GM23338 (cell line): ENCODE measurements at regions not wholly inside any gene's neighbourhood (a gene's known extent, or its start where the extent isn't known, plus 50 kb on each side); places are given as distances from the start of the nearest gene placed in this dataset.

Source experiments
- ATAC-seq: fragments of 200-7000 bp; cut with Tn5 transposase; 3 replicates; pipeline ENCODE4 v1.9.1; 2020
- DNase-seq: peaks from one replicate; pipeline ENCODE4 v3.0.0-alpha.2; 2015; ENCODE audit warnings: low spot score
- H2AFZ ChIP-seq: fragments of 200-600 bp; sonication (generic); 2 replicates; pipeline ENCODE4 v1.8.0; 2016; ENCODE audit warnings: antibody characterized with exemption, mild to moderate bottlenecking, moderate library complexity
- H3F3A ChIP-seq: fragments of 200-600 bp; sonication (generic); replicated peaks from 2 replicates; pipeline ENCODE4 v1.8.0; 2017; ENCODE audit warnings: antibody characterized with exemption, mixed run types, low read depth
- H3K27ac ChIP-seq: fragments of 200-600 bp; sonication (generic); 2 replicates; pipeline ENCODE4 v1.6.1; 2016; ENCODE audit warnings: low read depth
- H3K27me3 ChIP-seq: fragments of 200-600 bp; sonication (generic); 2 replicates; pipeline ENCODE4 v1.8.0; 2016; ENCODE audit warnings: mild to moderate bottlenecking, mixed run types, moderate library complexity; ENCODE audit not compliant: insufficient read depth
- H3K36me3 ChIP-seq: fragments of 200-600 bp; sonication (generic); 2 replicates; pipeline ENCODE4 v1.8.0; 2016; ENCODE audit warnings: mild to moderate bottlenecking; ENCODE audit not compliant: insufficient read depth
- H3K4me1 ChIP-seq: fragments of 200-600 bp; sonication (generic); 2 replicates; pipeline ENCODE4 v1.8.0; 2016; ENCODE audit warnings: mild to moderate bottlenecking, moderate library complexity; ENCODE audit not compliant: insufficient read depth
- H3K4me2 ChIP-seq: fragments of 200-600 bp; sonication (generic); 2 replicates; pipeline ENCODE4 v1.7.1; 2017; ENCODE audit warnings: mixed run types
- H3K4me3 ChIP-seq: fragments of 200-600 bp; sonication (generic); 2 replicates; pipeline ENCODE4 v1.6.1; 2016; ENCODE audit warnings: mixed run types
- H3K79me2 ChIP-seq: fragments of 200-600 bp; sonication (generic); replicated peaks from 2 replicates; pipeline ENCODE4 v1.8.0; 2017; ENCODE audit warnings: mild to moderate bottlenecking; ENCODE audit not compliant: insufficient read depth
- H3K9me2 ChIP-seq: fragments of 200-600 bp; sonication (generic); 2 replicates; pipeline ENCODE4 v1.8.0; 2017; ENCODE audit not compliant: insufficient read depth
- H4K20me1 ChIP-seq: fragments of 200-600 bp; sonication (generic); replicated peaks from 2 replicates; pipeline ENCODE4 v1.8.0; 2017; ENCODE audit warnings: mild to moderate bottlenecking; ENCODE audit not compliant: insufficient read depth
- H3K27ac Mint-ChIP-seq: 2 replicates; pipeline ENCODE4 v1.8.0; 2020; ENCODE audit warnings: inconsistent platforms, mild to moderate bottlenecking, moderate library complexity, mixed read lengths
- H3K27me3 Mint-ChIP-seq: 3 replicates; pipeline ENCODE4 v1.8.0; 2022; ENCODE audit warnings: low read depth, mild to moderate bottlenecking, moderate library complexity, mixed read lengths, inconsistent platforms; ENCODE audit not compliant: insufficient read depth, poor library complexity
- H3K36me3 Mint-ChIP-seq: 3 replicates; pipeline ENCODE4 v1.8.0; 2021; ENCODE audit warnings: low read depth, mild to moderate bottlenecking, inconsistent platforms, moderate library complexity, mixed read lengths
- H3K4me1 Mint-ChIP-seq: 3 replicates; pipeline ENCODE4 v1.8.0; 2020; ENCODE audit warnings: mild to moderate bottlenecking, inconsistent platforms, mixed read lengths
- H3K4me3 Mint-ChIP-seq: 3 replicates; pipeline ENCODE4 v1.8.0; 2021; ENCODE audit warnings: moderate library complexity, mild to moderate bottlenecking, inconsistent platforms, mixed read lengths
- H3K9me3 Mint-ChIP-seq: 3 replicates; pipeline ENCODE4 v1.8.0; 2020; ENCODE audit warnings: moderate library complexity, mild to moderate bottlenecking, inconsistent platforms, mixed read lengths
- CREB1 ChIP-seq: fragments of 250-450 bp; sonication (Bioruptor Pico); IDR thresholded peaks from 2 replicates; pipeline ENCODE4 v1.5.0; 2020; ENCODE audit warnings: low read depth, mild to moderate bottlenecking, moderate library complexity
- CTCF ChIP-seq, 2 experiments: fragments of 200-600 bp in 1 of 2; sonication (generic) in 1 of 2; conservative IDR thresholded peaks; 2 replicates each; pipeline versions ENCODE4 v1.5.1 to v1.6.1; 2016 to 2017; ENCODE audit warnings: antibody characterized with exemption in 2 of 2, low read depth in 2 of 2, mild to moderate bottlenecking in 2 of 2, moderate library complexity in 1 of 2
- EZH2 ChIP-seq: fragments of 200-600 bp; sonication (generic); IDR thresholded peaks from one replicate; pipeline ENCODE4 v1.8.0; 2017; ENCODE audit warnings: antibody characterized with exemption, mild to moderate bottlenecking, low read depth; ENCODE audit not compliant: unreplicated experiment
- EZH2phosphoT487 ChIP-seq: fragments of 200-600 bp; sonication (generic); IDR thresholded peaks from one replicate; pipeline ENCODE4 v1.8.1; 2018; ENCODE audit warnings: antibody characterized with exemption; ENCODE audit not compliant: unreplicated experiment
- JUNB ChIP-seq: IDR thresholded peaks from one replicate; pipeline ENCODE4 v1.6.1; 2016; ENCODE audit warnings: antibody characterized with exemption; ENCODE audit not compliant: unreplicated experiment
- NANOG ChIP-seq: IDR thresholded peaks from 2 replicates; pipeline ENCODE4 v1.6.1; 2016; ENCODE audit warnings: antibody characterized with exemption, borderline replicate concordance
- POLR2AphosphoS5 ChIP-seq: IDR thresholded peaks from 2 replicates; pipeline ENCODE4 v1.6.1; 2016; ENCODE audit warnings: antibody characterized with exemption, low read depth
- STAT1 ChIP-seq: IDR thresholded peaks from one replicate; pipeline ENCODE4 v1.6.1; 2016; ENCODE audit warnings: antibody characterized with exemption; ENCODE audit not compliant: unreplicated experiment
- ZNF114 ChIP-seq: fragments of 250-450 bp; sonication (Bioruptor Pico); IDR thresholded peaks from 2 replicates; pipeline ENCODE4 v1.5.0; 2020; ENCODE audit warnings: mild to moderate bottlenecking, moderate library complexity
- ZNF331 ChIP-seq: fragments of 250-450 bp; sonication (Bioruptor Pico); IDR thresholded peaks from 2 replicates; pipeline ENCODE4 v1.5.0; 2020; ENCODE audit warnings: low read depth, mild to moderate bottlenecking, moderate library complexity
- TF ChIP-seq, protein P1 (sequence below): IDR thresholded peaks from one replicate; pipeline ENCODE4 v1.6.1; 2018; ENCODE audit warnings: antibody characterized with exemption; ENCODE audit not compliant: unreplicated experiment
- TF ChIP-seq, protein P2 (sequence below): fragments of 250-450 bp; sonication (Bioruptor Pico); IDR thresholded peaks from 2 replicates; pipeline ENCODE4 v1.5.0; 2020; ENCODE audit warnings: mild to moderate bottlenecking, moderate library complexity
- TF ChIP-seq, protein P3 (sequence below): IDR thresholded peaks from 2 replicates; pipeline ENCODE4 v1.6.1; 2016; ENCODE audit warnings: antibody characterized with exemption

GRCh38 chr1:222126052-222126451 lies 384.2 kb upstream of the DUSP10 start:
- H3K4me3 Mint-ChIP-seq: no peak overlapping the region
- ATAC-seq (no peak), DNase-seq (no peak)
- Histone ChIP-seq H3K4me1 (no peaks in the 10 kb centered on the region), H3K9me2 (no peaks in the 10 kb centered on the region), H3K27me3 (no peaks in the 10 kb centered on the region), H3K27ac (no peak overlapping the region), H3K4me2 (no peak overlapping the region), H2AFZ (no peak overlapping the region), H3K79me2 (no peaks in the 10 kb centered on the region), H3K4me3 (no peak overlapping the region), H3K36me3 (no peaks in the 10 kb centered on the region), H3F3A (no peaks in the 10 kb centered on the region), H4K20me1 (no peaks in the 10 kb centered on the region)
- no peaks in the 10 kb centered on the region for H3K9me3 Mint-ChIP-seq
- peaks cover 4% of the 10 kb centered on the region for H3K27me3 Mint-ChIP-seq
- TF ChIP-seq NANOG (no peak), EZH2 (no peak), POLR2AphosphoS5 (no peak), JUNB (no peak), CTCF (conservative IDR thresholded peaks at IDR 0.05; ENCODE audit: low read depth in 2 of 2) (no peak), CREB1 (CRISPR knock-in tag) (no peak), EZH2phosphoT487 (no peak), ZNF331 (CRISPR knock-in tag) (no peak), STAT1 (no peak), ZNF114 (CRISPR knock-in tag) (no peak)
- TF ChIP-seq, protein P1, sequence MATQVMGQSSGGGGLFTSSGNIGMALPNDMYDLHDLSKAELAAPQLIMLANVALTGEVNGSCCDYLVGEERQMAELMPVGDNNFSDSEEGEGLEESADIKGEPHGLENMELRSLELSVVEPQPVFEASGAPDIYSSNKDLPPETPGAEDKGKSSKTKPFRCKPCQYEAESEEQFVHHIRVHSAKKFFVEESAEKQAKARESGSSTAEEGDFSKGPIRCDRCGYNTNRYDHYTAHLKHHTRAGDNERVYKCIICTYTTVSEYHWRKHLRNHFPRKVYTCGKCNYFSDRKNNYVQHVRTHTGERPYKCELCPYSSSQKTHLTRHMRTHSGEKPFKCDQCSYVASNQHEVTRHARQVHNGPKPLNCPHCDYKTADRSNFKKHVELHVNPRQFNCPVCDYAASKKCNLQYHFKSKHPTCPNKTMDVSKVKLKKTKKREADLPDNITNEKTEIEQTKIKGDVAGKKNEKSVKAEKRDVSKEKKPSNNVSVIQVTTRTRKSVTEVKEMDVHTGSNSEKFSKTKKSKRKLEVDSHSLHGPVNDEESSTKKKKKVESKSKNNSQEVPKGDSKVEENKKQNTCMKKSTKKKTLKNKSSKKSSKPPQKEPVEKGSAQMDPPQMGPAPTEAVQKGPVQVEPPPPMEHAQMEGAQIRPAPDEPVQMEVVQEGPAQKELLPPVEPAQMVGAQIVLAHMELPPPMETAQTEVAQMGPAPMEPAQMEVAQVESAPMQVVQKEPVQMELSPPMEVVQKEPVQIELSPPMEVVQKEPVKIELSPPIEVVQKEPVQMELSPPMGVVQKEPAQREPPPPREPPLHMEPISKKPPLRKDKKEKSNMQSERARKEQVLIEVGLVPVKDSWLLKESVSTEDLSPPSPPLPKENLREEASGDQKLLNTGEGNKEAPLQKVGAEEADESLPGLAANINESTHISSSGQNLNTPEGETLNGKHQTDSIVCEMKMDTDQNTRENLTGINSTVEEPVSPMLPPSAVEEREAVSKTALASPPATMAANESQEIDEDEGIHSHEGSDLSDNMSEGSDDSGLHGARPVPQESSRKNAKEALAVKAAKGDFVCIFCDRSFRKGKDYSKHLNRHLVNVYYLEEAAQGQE: no peak
- TF ChIP-seq, protein P2, sequence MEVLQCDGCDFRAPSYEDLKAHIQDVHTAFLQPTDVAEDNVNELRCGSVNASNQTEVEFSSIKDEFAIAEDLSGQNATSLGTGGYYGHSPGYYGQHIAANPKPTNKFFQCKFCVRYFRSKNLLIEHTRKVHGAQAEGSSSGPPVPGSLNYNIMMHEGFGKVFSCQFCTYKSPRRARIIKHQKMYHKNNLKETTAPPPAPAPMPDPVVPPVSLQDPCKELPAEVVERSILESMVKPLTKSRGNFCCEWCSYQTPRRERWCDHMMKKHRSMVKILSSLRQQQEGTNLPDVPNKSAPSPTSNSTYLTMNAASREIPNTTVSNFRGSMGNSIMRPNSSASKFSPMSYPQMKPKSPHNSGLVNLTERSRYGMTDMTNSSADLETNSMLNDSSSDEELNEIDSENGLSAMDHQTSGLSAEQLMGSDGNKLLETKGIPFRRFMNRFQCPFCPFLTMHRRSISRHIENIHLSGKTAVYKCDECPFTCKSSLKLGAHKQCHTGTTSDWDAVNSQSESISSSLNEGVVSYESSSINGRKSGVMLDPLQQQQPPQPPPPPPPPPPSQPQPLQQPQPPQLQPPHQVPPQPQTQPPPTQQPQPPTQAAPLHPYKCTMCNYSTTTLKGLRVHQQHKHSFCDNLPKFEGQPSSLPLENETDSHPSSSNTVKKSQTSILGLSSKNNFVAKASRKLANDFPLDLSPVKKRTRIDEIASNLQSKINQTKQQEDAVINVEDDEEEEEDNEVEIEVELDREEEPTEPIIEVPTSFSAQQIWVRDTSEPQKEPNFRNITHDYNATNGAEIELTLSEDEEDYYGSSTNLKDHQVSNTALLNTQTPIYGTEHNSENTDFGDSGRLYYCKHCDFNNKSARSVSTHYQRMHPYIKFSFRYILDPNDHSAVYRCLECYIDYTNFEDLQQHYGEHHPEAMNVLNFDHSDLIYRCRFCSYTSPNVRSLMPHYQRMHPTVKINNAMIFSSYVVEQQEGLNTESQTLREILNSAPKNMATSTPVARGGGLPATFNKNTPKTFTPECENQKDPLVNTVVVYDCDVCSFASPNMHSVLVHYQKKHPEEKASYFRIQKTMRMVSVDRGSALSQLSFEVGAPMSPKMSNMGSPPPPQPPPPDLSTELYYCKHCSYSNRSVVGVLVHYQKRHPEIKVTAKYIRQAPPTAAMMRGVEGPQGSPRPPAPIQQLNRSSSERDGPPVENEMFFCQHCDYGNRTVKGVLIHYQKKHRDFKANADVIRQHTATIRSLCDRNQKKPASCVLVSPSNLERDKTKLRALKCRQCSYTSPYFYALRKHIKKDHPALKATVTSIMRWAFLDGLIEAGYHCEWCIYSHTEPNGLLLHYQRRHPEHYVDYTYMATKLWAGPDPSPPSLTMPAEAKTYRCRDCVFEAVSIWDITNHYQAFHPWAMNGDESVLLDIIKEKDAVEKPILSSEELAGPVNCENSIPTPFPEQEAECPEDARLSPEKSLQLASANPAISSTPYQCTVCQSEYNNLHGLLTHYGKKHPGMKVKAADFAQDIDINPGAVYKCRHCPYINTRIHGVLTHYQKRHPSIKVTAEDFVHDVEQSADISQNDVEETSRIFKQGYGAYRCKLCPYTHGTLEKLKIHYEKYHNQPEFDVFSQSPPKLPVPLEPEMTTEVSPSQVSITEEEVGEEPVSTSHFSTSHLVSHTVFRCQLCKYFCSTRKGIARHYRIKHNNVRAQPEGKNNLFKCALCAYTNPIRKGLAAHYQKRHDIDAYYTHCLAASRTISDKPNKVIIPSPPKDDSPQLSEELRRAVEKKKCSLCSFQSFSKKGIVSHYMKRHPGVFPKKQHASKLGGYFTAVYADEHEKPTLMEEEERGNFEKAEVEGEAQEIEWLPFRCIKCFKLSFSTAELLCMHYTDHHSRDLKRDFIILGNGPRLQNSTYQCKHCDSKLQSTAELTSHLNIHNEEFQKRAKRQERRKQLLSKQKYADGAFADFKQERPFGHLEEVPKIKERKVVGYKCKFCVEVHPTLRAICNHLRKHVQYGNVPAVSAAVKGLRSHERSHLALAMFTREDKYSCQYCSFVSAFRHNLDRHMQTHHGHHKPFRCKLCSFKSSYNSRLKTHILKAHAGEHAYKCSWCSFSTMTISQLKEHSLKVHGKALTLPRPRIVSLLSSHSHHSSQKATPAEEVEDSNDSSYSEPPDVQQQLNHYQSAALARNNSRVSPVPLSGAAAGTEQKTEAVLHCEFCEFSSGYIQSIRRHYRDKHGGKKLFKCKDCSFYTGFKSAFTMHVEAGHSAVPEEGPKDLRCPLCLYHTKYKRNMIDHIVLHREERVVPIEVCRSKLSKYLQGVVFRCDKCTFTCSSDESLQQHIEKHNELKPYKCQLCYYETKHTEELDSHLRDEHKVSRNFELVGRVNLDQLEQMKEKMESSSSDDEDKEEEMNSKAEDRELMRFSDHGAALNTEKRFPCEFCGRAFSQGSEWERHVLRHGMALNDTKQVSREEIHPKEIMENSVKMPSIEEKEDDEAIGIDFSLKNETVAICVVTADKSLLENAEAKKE: no peak
- TF ChIP-seq, protein P3, sequence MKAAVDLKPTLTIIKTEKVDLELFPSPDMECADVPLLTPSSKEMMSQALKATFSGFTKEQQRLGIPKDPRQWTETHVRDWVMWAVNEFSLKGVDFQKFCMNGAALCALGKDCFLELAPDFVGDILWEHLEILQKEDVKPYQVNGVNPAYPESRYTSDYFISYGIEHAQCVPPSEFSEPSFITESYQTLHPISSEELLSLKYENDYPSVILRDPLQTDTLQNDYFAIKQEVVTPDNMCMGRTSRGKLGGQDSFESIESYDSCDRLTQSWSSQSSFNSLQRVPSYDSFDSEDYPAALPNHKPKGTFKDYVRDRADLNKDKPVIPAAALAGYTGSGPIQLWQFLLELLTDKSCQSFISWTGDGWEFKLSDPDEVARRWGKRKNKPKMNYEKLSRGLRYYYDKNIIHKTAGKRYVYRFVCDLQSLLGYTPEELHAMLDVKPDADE: no peak
- H3K27ac Mint-ChIP-seq: no peak overlapping the region
- no peaks in the 10 kb centered on the region for H3K4me1 Mint-ChIP-seq
- H3K36me3 Mint-ChIP-seq: no peaks in the 10 kb centered on the region
